ENCODE measurements at regions not wholly inside any gene's neighbourhood (a gene's known extent, or its start where the extent isn't known, plus 50 kb on each side); places are given as distances from the start of the nearest gene placed in this dataset.

DNA sequence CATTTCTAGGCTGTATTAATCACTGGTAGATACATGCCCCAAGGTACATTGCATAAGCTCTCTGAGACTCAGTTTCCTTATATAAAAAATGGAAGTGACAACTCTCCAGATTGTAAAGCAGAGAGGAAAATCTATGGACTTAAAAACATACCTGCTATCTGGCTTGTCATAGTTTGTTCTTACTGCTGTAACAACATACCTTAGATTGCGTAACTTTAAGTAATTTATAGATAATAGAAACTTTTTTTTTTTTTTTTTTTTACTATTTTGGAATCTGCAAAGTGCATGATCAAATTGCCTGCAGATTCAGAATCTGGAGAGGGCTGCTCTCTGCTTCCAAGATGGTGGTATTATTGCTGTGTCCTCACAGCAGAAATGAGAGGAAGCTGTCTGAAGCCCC, 827.7 kb upstream of the BRINP3 start:
- no peak overlapping the region for H3K27ac ChIP-seq
- no peaks in the 10 kb centered on the region for H3F3A ChIP-seq (ENCODE audit: low read depth)
- TF ChIP-seq EZH2phosphoT487 (IDR thresholded peaks at IDR 0.05) = no peak
- no peak for TF ChIP-seq CTCF (IDR thresholded peaks at IDR 0.05)
- no peak for TF ChIP-seq EZH2 (IDR thresholded peaks at IDR 0.05)
- no peak overlapping the region for H2AFZ ChIP-seq (replicated peaks)
- no peak overlapping the region for H3K4me2 ChIP-seq
- no peaks in the 10 kb centered on the region for H3K4me1 ChIP-seq
- no peaks in the 10 kb centered on the region for H3K9me3 ChIP-seq (ENCODE audit: low read depth)
- peaks cover 5% of the 10 kb centered on the region for H3K9me3 Mint-ChIP-seq
- no peak overlapping the region for H3K9ac ChIP-seq
- no peaks in the 10 kb centered on the region for H3K4me1 Mint-ChIP-seq
- no peak overlapping the region for H3K4me3 Mint-ChIP-seq
- no peaks in the 10 kb centered on the region for H3K36me3 Mint-ChIP-seq
- H4K20me1 ChIP-seq (ENCODE audit: low read depth) = no peaks in the 10 kb centered on the region
- no peak overlapping the region for H3K27ac Mint-ChIP-seq
- no peaks in the 10 kb centered on the region for H3K27me3 ChIP-seq
- H3K4me3 ChIP-seq = no peak overlapping the region
- H3K27me3 Mint-ChIP-seq (ENCODE audit: insufficient read depth, low read depth) = no peaks in the 10 kb centered on the region
- no peaks in the 10 kb centered on the region for H3K36me3 ChIP-seq
- DNase-seq (ENCODE audit: low spot score) = no peak
- no peaks in the 10 kb centered on the region for H3K79me2 ChIP-seq (ENCODE audit: low read depth)

DNA sequence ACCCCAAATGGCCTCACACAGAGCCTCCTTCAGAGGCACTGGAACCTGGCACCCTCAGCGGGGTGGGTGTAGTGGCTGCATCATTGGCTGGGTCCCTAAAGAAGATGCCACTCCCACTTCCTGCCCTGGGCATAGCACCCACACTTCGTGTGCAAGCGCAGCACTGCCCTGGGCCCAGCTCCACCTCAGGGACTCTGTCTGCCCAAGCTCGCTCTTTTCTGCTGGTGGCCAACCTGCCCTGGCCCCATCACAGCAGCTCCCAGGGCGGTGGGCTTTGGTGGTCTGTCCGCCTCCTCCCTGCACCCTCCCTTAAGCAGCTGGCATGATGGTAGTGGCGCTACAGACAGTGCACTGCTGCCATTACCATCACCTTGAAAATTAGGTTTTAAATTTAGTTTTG, 829.3 kb upstream of the BRINP3 start:
- Histone ChIP-seq H3K4me3 (no peak overlapping the region), H3K4me2 (no peak overlapping the region), H3K4me1 (no peaks in the 10 kb centered on the region), H3K27me3 (no peaks in the 10 kb centered on the region), H3F3A (ENCODE audit: low read depth) (no peaks in the 10 kb centered on the region), H3K36me3 (no peaks in the 10 kb centered on the region), H3K27ac (no peak overlapping the region), H4K20me1 (ENCODE audit: low read depth) (no peaks in the 10 kb centered on the region), H2AFZ (replicated peaks) (no peak overlapping the region), H3K9me3 (ENCODE audit: low read depth) (no peaks in the 10 kb centered on the region), H3K9ac (no peak overlapping the region), H3K79me2 (ENCODE audit: low read depth) (no peaks in the 10 kb centered on the region)
- Mint-ChIP-seq H3K4me3 (no peak overlapping the region), H3K4me1 (no peaks in the 10 kb centered on the region), H3K9me3 (peaks cover 2% of the 10 kb centered on the region), H3K27ac (no peak overlapping the region), H3K27me3 (ENCODE audit: insufficient read depth, low read depth) (no peaks in the 10 kb centered on the region), H3K36me3 (no peaks in the 10 kb centered on the region)
- no peak for DNase-seq (ENCODE audit: low spot score)
- TF ChIP-seq CTCF (IDR thresholded peaks at IDR 0.05) = no peak
- no peak for TF ChIP-seq EZH2 (IDR thresholded peaks at IDR 0.05)
- no peak for TF ChIP-seq EZH2phosphoT487 (IDR thresholded peaks at IDR 0.05)

DNA sequence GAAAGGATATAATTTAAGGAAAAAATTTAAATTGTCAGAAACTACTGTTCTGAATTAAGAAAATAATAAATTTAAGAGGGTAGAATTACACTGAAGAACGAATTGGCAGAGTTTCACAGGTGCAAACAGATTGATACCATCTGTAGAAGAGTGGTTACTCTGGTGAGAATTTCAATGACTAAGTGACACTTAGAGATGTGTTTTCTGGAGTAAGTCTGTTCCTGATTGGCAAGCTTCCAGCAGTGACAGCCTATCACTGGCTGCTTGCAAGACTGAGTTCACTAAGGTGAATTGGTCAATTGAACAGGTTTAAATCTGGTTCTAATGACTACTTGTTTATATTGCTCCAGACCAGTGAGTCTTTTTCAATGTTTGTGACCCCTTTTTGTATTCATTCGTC, 838.2 kb upstream of the RGS18 start:
- Histone ChIP-seq H3K79me2 (ENCODE audit: low read depth) (no peaks in the 10 kb centered on the region), H3K4me3 (no peak overlapping the region), H3K4me1 (no peaks in the 10 kb centered on the region), H3K4me2 (no peak overlapping the region), H3K27me3 (no peaks in the 10 kb centered on the region), H3F3A (ENCODE audit: low read depth) (no peaks in the 10 kb centered on the region), H3K9me3 (ENCODE audit: low read depth) (no peaks in the 10 kb centered on the region), H3K9ac (no peak overlapping the region), H2AFZ (replicated peaks) (no peak overlapping the region), H3K36me3 (no peaks in the 10 kb centered on the region), H3K27ac (no peak overlapping the region), H4K20me1 (ENCODE audit: low read depth) (no peaks in the 10 kb centered on the region)
- Mint-ChIP-seq H3K9me3 (no peaks in the 10 kb centered on the region), H3K36me3 (no peaks in the 10 kb centered on the region), H3K27me3 (ENCODE audit: insufficient read depth, low read depth) (no peaks in the 10 kb centered on the region), H3K4me1 (no peaks in the 10 kb centered on the region), H3K27ac (no peak overlapping the region), H3K4me3 (no peak overlapping the region)
- TF ChIP-seq EZH2 (IDR thresholded peaks at IDR 0.05) (no peak), CTCF (IDR thresholded peaks at IDR 0.05) (no peak), EZH2phosphoT487 (IDR thresholded peaks at IDR 0.05) (no peak)
- DNase-seq (ENCODE audit: low spot score) = no peak

- no peaks in the 10 kb centered on the region for H3K9me3 Mint-ChIP-seq
Observed at GRCh38 chr1:191327868-191328267, 830.4 kb upstream of the RGS18 start.

More at GRCh38 chr1:191327868-191328267, 830.4 kb upstream of the RGS18 start:
- H3K27ac Mint-ChIP-seq = no peak overlapping the region
- no peaks in the 10 kb centered on the region for H3K27me3 Mint-ChIP-seq (ENCODE audit: insufficient read depth, low read depth)
- H3K4me3 Mint-ChIP-seq = no peak overlapping the region
- DNase-seq (ENCODE audit: low spot score) = no peak
- H3K4me1 Mint-ChIP-seq = no peaks in the 10 kb centered on the region
- H3K79me2 ChIP-seq (ENCODE audit: low read depth) = no peaks in the 10 kb centered on the region
- H4K20me1 ChIP-seq (ENCODE audit: low read depth) = no peaks in the 10 kb centered on the region
- no peak overlapping the region for H3K9ac ChIP-seq
- H3K27me3 ChIP-seq = no peaks in the 10 kb centered on the region
- no peak overlapping the region for H3K4me3 ChIP-seq
- TF ChIP-seq EZH2 (IDR thresholded peaks at IDR 0.05) (no peak), CTCF (IDR thresholded peaks at IDR 0.05) (no peak), EZH2phosphoT487 (IDR thresholded peaks at IDR 0.05) (no peak)
- no peaks in the 10 kb centered on the region for H3K36me3 Mint-ChIP-seq
- no peaks in the 10 kb centered on the region for H3K9me3 ChIP-seq (ENCODE audit: low read depth)
- H3K27ac ChIP-seq = no peak overlapping the region
- no peaks in the 10 kb centered on the region for H3F3A ChIP-seq (ENCODE audit: low read depth)
- no peaks in the 10 kb centered on the region for H3K4me1 ChIP-seq
- H3K36me3 ChIP-seq = no peaks in the 10 kb centered on the region
- no peak overlapping the region for H3K4me2 ChIP-seq
- H2AFZ ChIP-seq (replicated peaks) = no peak overlapping the region
